ENCODE measurements at regions not wholly inside any gene's neighbourhood (a gene's known extent, or its start where the extent isn't known, plus 50 kb on each side); places are given as distances from the start of the nearest gene placed in this dataset.

- H3K27ac ChIP-seq (ENCODE audit: low read depth in 1 of 2, low read length in 2 of 2): no peak overlapping the region
- Mint-ChIP-seq H3K4me1 (ENCODE audit: low read depth) (peaks cover 37% of the 10 kb centered on the region), H3K36me3 (ENCODE audit: low read depth) (peaks cover 15% of the 10 kb centered on the region), H3K4me3 (peak overlapping the region; percentile 92), H3K27me3 (peaks cover 87% of the 10 kb centered on the region), H3K27ac (peak overlapping the region; percentile 83), H3K9me3 (no peaks in the 10 kb centered on the region)
- ATAC-seq (ENCODE audit: poor library complexity): no peak
- H3K27me3 ChIP-seq (ENCODE audit: control insufficient read depth in 1 of 2, insufficient read depth in 2 of 2, low read length in 2 of 2): peaks cover 14 to 55% of the 10 kb centered on the region in 2 experiments
- H3K9me3 ChIP-seq (ENCODE audit: control insufficient read depth in 1 of 2, insufficient read depth in 1 of 2, low read length in 2 of 2): peaks cover 0 to 9% of the 10 kb centered on the region in 2 experiments
- H3K4me1 ChIP-seq (ENCODE audit: insufficient read depth, low read length): peaks cover 41% of the 10 kb centered on the region
- ChIA-PET CTCF (interaction anchor here (0.8 to 3.6 kb wide), 12 partner anchors 8 to 1035 kb away, joined by 3 to 12 read pairs (median 4); partner anchors contain the start of genes MTRES1 and PRDM1), POLR2A (interaction anchor here (0.9 to 5.4 kb wide), 19 partner anchors 11 to 332 kb away, joined by 3 to 66 read pairs (median 7); partner anchors contain the start of genes ATG5 and PRDM1)
- H3K4me3 ChIP-seq (ENCODE audit: low read length): peak overlapping the region; percentile 77
- intact Hi-C loops (cut with DNase I, micrococcal nuclease): loop anchor here (2.0 to 10.0 kb wide), 8 partner anchors 17 to 541 kb away; partner anchors contain the start of genes ATG5 (in 1 of the 2) and PRDM1 (in 1 of the 2)
- no peaks in the 10 kb centered on the region for H3K36me3 ChIP-seq (ENCODE audit: insufficient read depth, low read length)
- DNase-seq: peak in 1 of 14 experiments; percentile 8
- TF ChIP-seq, protein P1, sequence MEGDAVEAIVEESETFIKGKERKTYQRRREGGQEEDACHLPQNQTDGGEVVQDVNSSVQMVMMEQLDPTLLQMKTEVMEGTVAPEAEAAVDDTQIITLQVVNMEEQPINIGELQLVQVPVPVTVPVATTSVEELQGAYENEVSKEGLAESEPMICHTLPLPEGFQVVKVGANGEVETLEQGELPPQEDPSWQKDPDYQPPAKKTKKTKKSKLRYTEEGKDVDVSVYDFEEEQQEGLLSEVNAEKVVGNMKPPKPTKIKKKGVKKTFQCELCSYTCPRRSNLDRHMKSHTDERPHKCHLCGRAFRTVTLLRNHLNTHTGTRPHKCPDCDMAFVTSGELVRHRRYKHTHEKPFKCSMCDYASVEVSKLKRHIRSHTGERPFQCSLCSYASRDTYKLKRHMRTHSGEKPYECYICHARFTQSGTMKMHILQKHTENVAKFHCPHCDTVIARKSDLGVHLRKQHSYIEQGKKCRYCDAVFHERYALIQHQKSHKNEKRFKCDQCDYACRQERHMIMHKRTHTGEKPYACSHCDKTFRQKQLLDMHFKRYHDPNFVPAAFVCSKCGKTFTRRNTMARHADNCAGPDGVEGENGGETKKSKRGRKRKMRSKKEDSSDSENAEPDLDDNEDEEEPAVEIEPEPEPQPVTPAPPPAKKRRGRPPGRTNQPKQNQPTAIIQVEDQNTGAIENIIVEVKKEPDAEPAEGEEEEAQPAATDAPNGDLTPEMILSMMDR (IDR thresholded peaks at IDR 0.05): no peak
Observed at GRCh38 chr6:105993341-105994117, 92.6 kb upstream of the PRDM1 start.

DNA sequence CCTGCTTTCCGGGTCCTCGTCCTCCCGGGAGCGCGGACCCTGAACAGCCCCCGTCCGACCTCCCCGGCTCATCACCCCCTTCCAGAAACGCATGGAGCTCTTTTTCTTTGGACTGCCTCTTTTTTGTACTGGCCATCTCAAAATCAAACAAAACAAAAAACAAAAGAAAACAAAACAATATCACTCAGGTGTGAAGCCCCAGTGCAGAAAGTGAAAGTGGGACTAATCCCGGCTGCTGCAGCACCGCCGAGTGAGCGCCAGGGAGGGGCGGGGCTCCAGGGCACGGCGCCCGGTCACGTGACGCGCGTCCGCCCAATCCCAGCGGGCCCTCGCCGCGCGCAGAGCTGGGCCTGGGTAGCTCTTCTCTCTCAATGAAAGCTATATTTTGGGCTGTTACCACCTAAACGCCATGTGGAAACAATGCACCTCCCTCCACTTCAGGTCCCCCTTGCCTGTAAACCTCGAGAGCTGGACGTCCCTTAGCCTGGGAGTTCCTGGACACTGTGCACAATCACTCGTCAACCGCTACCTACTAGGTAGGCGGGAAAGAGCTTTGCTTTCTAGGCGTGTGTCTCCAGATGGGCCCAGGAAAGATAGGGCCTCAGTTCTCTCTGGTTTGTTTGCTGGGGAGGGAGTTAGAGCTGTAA lies 93.7 kb upstream of the PRDM1 start:
- peak overlapping the region; percentile 86 for H3K4me3 ChIP-seq (ENCODE audit: low read length)
- intact Hi-C loops (cut with DNase I, micrococcal nuclease): loop anchor here (1.0 to 10.0 kb wide), 6 partner anchors 94 to 542 kb away; partner anchors contain the start of gene PRDM1 (in 1 of the 2)
- H3K4me3 Mint-ChIP-seq: peak overlapping the region; percentile 92
- DNase-seq (peak; percentile 76 to 96 (median 86)), ATAC-seq (ENCODE audit: poor library complexity) (peak; percentile 89)
- POLR2A ChIA-PET: interaction anchor here (0.6 to 5.4 kb wide), 31 partner anchors 9 to 1369 kb away, joined by 3 to 66 read pairs (median 3); partner anchors contain the start of genes ATG5 and PRDM1
- no peaks in the 10 kb centered on the region for H3K36me3 ChIP-seq (ENCODE audit: insufficient read depth, low read length)
- CTCF ChIA-PET: interaction anchor here (1.0 to 3.6 kb wide), 9 partner anchors 10 to 1036 kb away, joined by 3 to 12 read pairs (median 5); partner anchors contain the start of genes MTRES1 and PRDM1
- peaks cover 0 to 9% of the 10 kb centered on the region in 2 experiments for H3K9me3 ChIP-seq (ENCODE audit: control insufficient read depth in 1 of 2, insufficient read depth in 1 of 2, low read length in 2 of 2)
- H3K9me3 Mint-ChIP-seq: no peaks in the 10 kb centered on the region
- H3K27ac Mint-ChIP-seq: peak overlapping the region; percentile 83
- H3K27me3 ChIP-seq (ENCODE audit: control insufficient read depth in 1 of 2, insufficient read depth in 2 of 2, low read length in 2 of 2): peaks cover 14 to 54% of the 10 kb centered on the region in 2 experiments
- peaks cover 37% of the 10 kb centered on the region for H3K4me1 Mint-ChIP-seq (ENCODE audit: low read depth)
- peak overlapping the region; percentile 66 to 71 for H3K27ac ChIP-seq (ENCODE audit: low read depth in 1 of 2, low read length in 2 of 2)
- TF ChIP-seq, protein P1 (IDR thresholded peaks at IDR 0.05): no peak
- peaks cover 41% of the 10 kb centered on the region for H3K4me1 ChIP-seq (ENCODE audit: insufficient read depth, low read length)
- H3K27me3 Mint-ChIP-seq: peaks cover 87% of the 10 kb centered on the region
- H3K36me3 Mint-ChIP-seq (ENCODE audit: low read depth): peaks cover 15% of the 10 kb centered on the region
